PC-3 (cell line): ENCODE measurements at regions not wholly inside any gene's neighbourhood (a gene's known extent, or its start where the extent isn't known, plus 50 kb on each side); places are given as distances from the start of the nearest gene placed in this dataset.

ENCODE experiments used
- ATAC-seq: fragments of 200-7000 bp; cut with Tn5 transposase; 2 replicates; pipeline ENCODE4 v1.9.1; 2020; ENCODE audit warnings: mild to moderate bottlenecking, moderate library complexity
- BruUV-seq: library from RNA; stranded (reverse); fragments of 400-500 nt; replicated peaks from 2 replicates; lab custom pipeline; 2021; lab: Mats Ljungman, UMichigan
- CTCF ChIA-PET: fragments of 300-600 bp; sonication (Branson Sonifier 250); formaldehyde crosslinking; loops from one replicate; lab custom pipeline; 2022; ENCODE audit warnings: antibody characterized with exemption; lab: Charles Lee
- POLR2A ChIA-PET: fragments of 300-600 bp; sonication (Branson Sonifier 250); formaldehyde crosslinking; loops from one replicate; lab custom pipeline; 2022; ENCODE audit warnings: antibody characterized with exemption; ENCODE audit not compliant: unreplicated experiment; lab: Charles Lee
- DNase-seq: peaks from one replicate; pipeline ENCODE4 v3.0.0-alpha.2; 2015
- H2AFZ ChIP-seq: fragments of 300-600 bp; sonication (generic); 2 replicates; pipeline ENCODE4 v1.6.0; 2016; ENCODE audit warnings: antibody characterized with exemption, low read length
- H3F3A ChIP-seq: fragments of 300-600 bp; sonication (generic); one replicate; pipeline ENCODE4 v1.6.0; 2017; ENCODE audit warnings: antibody characterized with exemption, low read length, control low read depth, mild to moderate bottlenecking; ENCODE audit not compliant: unreplicated experiment
- H3K27ac ChIP-seq: fragments of 300-600 bp; sonication (generic); 2 replicates; pipeline ENCODE4 v1.5.1; 2016; ENCODE audit warnings: mild to moderate bottlenecking, low read length
- H3K27me3 ChIP-seq: fragments of 300-600 bp; sonication (generic); 2 replicates; pipeline ENCODE4 v1.6.1; 2016; ENCODE audit warnings: low read length, mixed read lengths
- H3K36me3 ChIP-seq: fragments of 300-600 bp; sonication (generic); 2 replicates; pipeline ENCODE4 v1.6.1; 2016; ENCODE audit warnings: low read depth, mixed run types, low read length, mixed read lengths
- H3K4me1 ChIP-seq: fragments of 300-600 bp; sonication (generic); 2 replicates; pipeline ENCODE4 v1.5.1; 2016; ENCODE audit warnings: low read length; ENCODE audit not compliant: insufficient read depth
- H3K4me2 ChIP-seq: fragments of 300-600 bp; sonication (generic); 2 replicates; pipeline ENCODE4 v1.6.0; 2016; ENCODE audit warnings: low read length
- H3K4me3 ChIP-seq: fragments of 300-600 bp; sonication (generic); 2 replicates; pipeline ENCODE4 v1.5.1; 2016; ENCODE audit warnings: mild to moderate bottlenecking, low read length, mixed read lengths
- H3K79me2 ChIP-seq: fragments of 300-600 bp; sonication (generic); 2 replicates; pipeline ENCODE4 v1.6.1; 2017; ENCODE audit warnings: low read length, mixed read lengths
- H3K9ac ChIP-seq: fragments of 300-600 bp; sonication (generic); 2 replicates; pipeline ENCODE4 v1.6.0; 2016; ENCODE audit warnings: mild to moderate bottlenecking, low read length
- H3K9me2 ChIP-seq: fragments of 300-600 bp; sonication (generic); replicated peaks from 2 replicates; pipeline ENCODE4 v1.6.1; 2016; ENCODE audit warnings: mixed run types, low read length, mixed read lengths
- H3K9me3 ChIP-seq: fragments of 300-600 bp; sonication (generic); 2 replicates; pipeline ENCODE4 v1.6.1; 2016; ENCODE audit warnings: low read length, mixed read lengths
- H4K20me1 ChIP-seq: fragments of 300-600 bp; sonication (generic); 2 replicates; pipeline ENCODE4 v1.6.1; 2016; ENCODE audit warnings: low read length, mixed read lengths
- CTCF ChIP-seq: fragments of 300-600 bp; sonication (generic); conservative IDR thresholded peaks from 2 replicates; pipeline ENCODE4 v1.5.1; 2017; ENCODE audit warnings: antibody characterized with exemption, low read depth, mild to moderate bottlenecking, low read length
- EZH2 ChIP-seq: fragments of 300-600 bp; sonication (generic); IDR thresholded peaks from one replicate; pipeline ENCODE4 v1.6.1; 2017; ENCODE audit warnings: antibody characterized with exemption, mild to moderate bottlenecking, low read length; ENCODE audit not compliant: unreplicated experiment
- EZH2phosphoT487 ChIP-seq: fragments of 300-600 bp; sonication (generic); IDR thresholded peaks from 2 replicates; pipeline ENCODE4 v1.6.1; 2018; ENCODE audit warnings: mild to moderate bottlenecking, antibody characterized with exemption, low read length, borderline replicate concordance
- intact Hi-C: fragments of 100-400 bp; cut with micrococcal nuclease; formaldehyde crosslinking; loops from 2 replicates; pipeline ENCODE4 v1.9.0; 2023

DNA sequence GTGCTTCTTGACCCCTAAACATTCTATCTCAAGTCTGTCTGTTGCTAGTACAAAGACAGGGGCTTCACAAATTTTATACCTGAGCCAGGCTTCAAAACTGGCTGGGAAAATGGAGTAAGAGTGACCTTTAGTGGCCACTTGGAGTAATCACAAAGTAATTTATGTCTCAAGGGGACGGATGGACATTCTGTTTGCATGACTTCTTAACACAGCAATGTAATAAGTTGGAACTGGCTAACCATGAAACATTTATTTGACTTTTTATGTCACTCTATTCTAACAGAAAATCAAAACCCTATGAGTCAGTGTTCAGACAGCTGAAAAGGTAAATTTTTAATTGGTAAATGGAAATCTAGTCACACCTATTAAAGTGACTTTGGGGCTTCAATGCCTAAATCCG lies 600.6 kb downstream of the ANKRD50 start:
- H3K4me3 ChIP-seq = no peak overlapping the region
- H3K9me2 ChIP-seq = no peaks in the 10 kb centered on the region
- ATAC-seq (peak; percentile 73), DNase-seq (peak; percentile 76)
- H3F3A ChIP-seq = no peaks in the 10 kb centered on the region
- H3K79me2 ChIP-seq = no peaks in the 10 kb centered on the region
- peaks cover 8% of the 10 kb centered on the region for H3K4me1 ChIP-seq
- H3K36me3 ChIP-seq = no peaks in the 10 kb centered on the region
- TF ChIP-seq EZH2phosphoT487 (no peak), CTCF (peak; percentile 76), EZH2 (no peak)
- CTCF ChIA-PET = no interaction called here
- H3K27me3 ChIP-seq = no peaks in the 10 kb centered on the region
- no peaks in the 10 kb centered on the region for H3K9me3 ChIP-seq
- H2AFZ ChIP-seq = no peak overlapping the region
- POLR2A ChIA-PET = no interaction called here
- H3K4me2 ChIP-seq = no peak overlapping the region
- H4K20me1 ChIP-seq = no peaks in the 10 kb centered on the region
- intact Hi-C loops = loop anchor here (1.0 to 5.0 kb wide), 9 partner anchors 50 to 1010 kb away; no protein-coding TSS in a partner anchor
- no peak overlapping the region for H3K9ac ChIP-seq
- BruUV-seq = no TSS peak
- H3K27ac ChIP-seq = no peak overlapping the region

- Histone ChIP-seq H3K4me2 (no peak overlapping the region), H4K20me1 (no peaks in the 10 kb centered on the region), H3K9ac (no peak overlapping the region), H3K79me2 (no peaks in the 10 kb centered on the region), H3K27me3 (no peaks in the 10 kb centered on the region), H2AFZ (no peak overlapping the region), H3K4me3 (no peak overlapping the region), H3K4me1 (peaks cover 10% of the 10 kb centered on the region), H3K9me2 (no peaks in the 10 kb centered on the region), H3K27ac (no peak overlapping the region), H3F3A (no peaks in the 10 kb centered on the region), H3K36me3 (no peaks in the 10 kb centered on the region), H3K9me3 (no peaks in the 10 kb centered on the region)
- no peak for TF ChIP-seq EZH2phosphoT487
- TF ChIP-seq CTCF = no peak
- TF ChIP-seq EZH2 = no peak
- CTCF ChIA-PET = no interaction called here
- POLR2A ChIA-PET = no interaction called here
- intact Hi-C loops = no loop called here
- peak; percentile 57 for DNase-seq
- peak; percentile 33; the same call in 1 of the 2 replicates for ATAC-seq
- BruUV-seq = no TSS peak
These were observed 594.5 kb downstream of the ANKRD50 start for GRCh38 chr4:124118061-124118460.

DNA sequence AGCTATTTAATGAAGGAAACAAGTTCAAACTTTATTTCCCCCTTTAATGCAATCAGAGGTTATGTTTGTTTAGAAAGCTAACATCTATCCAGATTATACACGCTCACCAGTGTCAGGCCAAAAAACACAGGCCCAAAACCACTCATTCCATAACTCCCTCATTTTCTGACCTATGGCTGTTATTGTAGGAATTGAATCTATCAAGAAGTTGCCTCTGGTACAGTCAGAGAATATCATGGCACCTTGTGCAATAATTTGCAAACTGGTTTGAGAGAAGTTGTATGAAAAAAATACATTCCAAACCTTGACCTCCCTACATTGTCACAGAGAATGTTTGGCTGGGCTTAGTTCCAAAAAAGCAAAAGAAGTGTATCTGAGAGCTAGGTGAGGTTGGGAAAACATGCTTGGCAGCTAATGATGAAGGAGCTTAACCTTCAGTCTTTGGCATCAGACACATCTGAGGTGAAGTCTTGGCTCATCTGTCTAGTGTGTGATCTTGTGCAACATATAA lies 591.0 kb downstream of the ANKRD50 start:
- Histone ChIP-seq H2AFZ (no peak overlapping the region), H3K9me3 (no peaks in the 10 kb centered on the region), H3K9ac (no peak overlapping the region), H3K27me3 (no peaks in the 10 kb centered on the region), H3K4me2 (0 out of 2 replicates have a peak overlapping the region, but pooled peaks have one; percentile 7), H3K4me3 (no peak overlapping the region), H3F3A (no peaks in the 10 kb centered on the region), H3K36me3 (no peaks in the 10 kb centered on the region), H3K4me1 (peaks cover 13% of the 10 kb centered on the region), H3K9me2 (no peaks in the 10 kb centered on the region), H3K79me2 (no peaks in the 10 kb centered on the region), H3K27ac (no peak overlapping the region), H4K20me1 (no peaks in the 10 kb centered on the region)
- no TSS peak for BruUV-seq
- ATAC-seq = no peak; the same call in 1 of the 2 replicates
- TF ChIP-seq EZH2 (no peak), EZH2phosphoT487 (no peak), CTCF (no peak)
- POLR2A ChIA-PET = no interaction called here
- intact Hi-C loops = no loop called here
- CTCF ChIA-PET = no interaction called here
- peak; percentile 84 for DNase-seq
